Testis (tissue), 2 donors: ENCODE measurements at regions not wholly inside any gene's neighbourhood (a gene's known extent, or its start where the extent isn't known, plus 50 kb on each side); places are given as distances from the start of the nearest gene placed in this dataset.

Experiments
- CTCF ChIP-seq, 3 experiments: fragments of 450-650 bp in 2 of 3; fragments of 200-600 bp in 1 of 3; sonication (generic) in 1 of 3; IDR thresholded peaks; one replicate each; pipeline ENCODE4 v1.5.1; 2016 to 2019; ENCODE audit warnings: antibody characterized with exemption in 3 of 3, mild to moderate bottlenecking in 2 of 3, moderate library complexity in 1 of 3
- POLR2A ChIP-seq: fragments of 450-650 bp; IDR thresholded peaks from one replicate; pipeline ENCODE4 v1.6.1; 2017; ENCODE audit warnings: antibody characterized with exemption, mild to moderate bottlenecking, moderate library complexity

GRCh38 chr18:34551824-34552223, 158.3 kb upstream of the DTNA start:
- TF ChIP-seq CTCF (IDR thresholded peaks at IDR 0.05) (no peak), POLR2A (no peak)
